GM19455 (cell line): ENCODE measurements at regions not wholly inside any gene's neighbourhood (a gene's known extent, or its start where the extent isn't known, plus 50 kb on each side); places are given as distances from the start of the nearest gene placed in this dataset.
A peak's percentile ranks its signal among the peaks of the same experiment; 100 is the strongest.

ENCODE experiments used
- ATAC-seq: cut with Tn5 transposase; IDR thresholded peaks from one replicate; pipeline ENCODE4 v1.9.1; 2021; ENCODE audit not compliant: unreplicated experiment

DNA sequence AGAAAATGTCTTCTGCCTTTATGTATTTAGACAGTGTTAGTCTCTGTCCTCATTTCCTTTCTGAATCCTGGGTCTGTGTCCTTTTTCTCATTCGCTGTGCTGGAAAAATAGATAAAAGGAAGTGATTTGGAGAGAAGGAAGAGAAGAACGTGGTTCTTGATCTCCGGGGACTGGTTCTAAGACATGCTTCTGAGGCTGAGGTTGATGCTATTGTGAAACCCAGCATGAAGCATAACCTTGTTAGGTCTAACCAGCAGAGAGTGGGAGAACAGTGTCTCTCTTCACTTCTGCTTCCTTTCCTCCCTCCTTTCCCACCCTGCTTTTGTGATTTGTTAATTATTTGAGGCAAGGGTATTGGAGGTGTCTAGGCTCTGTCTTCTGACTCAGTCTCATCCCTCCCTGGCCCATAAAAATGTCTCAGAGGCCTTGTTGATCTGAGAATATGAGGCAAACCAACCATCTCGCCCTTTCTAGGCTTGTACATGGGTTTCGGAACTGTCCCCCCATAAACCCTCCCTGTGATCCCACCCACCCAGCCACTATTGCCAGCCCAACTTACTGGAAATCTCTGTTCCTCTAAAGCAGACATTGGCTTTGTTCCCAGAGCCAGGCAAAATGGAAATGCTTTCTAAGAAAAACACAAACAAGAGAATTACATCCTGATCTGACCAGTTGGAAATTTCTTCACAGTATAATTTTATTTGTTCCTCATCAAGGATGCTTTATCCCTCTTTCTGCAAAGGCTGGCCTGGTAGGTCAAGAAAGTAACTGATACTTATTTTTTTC lies 360.6 kb upstream of the TNP1 start:
- ATAC-seq: no peak

DNA sequence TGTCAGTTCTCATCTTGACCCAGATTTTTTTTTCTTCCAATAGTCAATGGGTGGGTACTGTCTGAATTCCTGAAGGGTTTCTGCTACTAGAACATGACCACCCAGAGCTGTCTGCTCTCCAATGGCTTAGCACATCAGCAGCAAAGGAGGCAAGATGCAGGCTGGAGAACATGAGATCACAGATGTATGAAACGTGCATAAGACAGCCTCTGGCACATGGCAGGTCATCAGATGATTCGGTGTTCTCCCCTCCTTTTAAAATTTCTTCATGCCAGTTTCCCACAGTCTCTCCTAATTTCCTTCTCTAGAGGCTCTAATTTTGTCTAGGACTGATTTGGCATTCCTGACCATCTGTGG lies 359.3 kb upstream of the TNP1 start:
- no peak for ATAC-seq

DNA sequence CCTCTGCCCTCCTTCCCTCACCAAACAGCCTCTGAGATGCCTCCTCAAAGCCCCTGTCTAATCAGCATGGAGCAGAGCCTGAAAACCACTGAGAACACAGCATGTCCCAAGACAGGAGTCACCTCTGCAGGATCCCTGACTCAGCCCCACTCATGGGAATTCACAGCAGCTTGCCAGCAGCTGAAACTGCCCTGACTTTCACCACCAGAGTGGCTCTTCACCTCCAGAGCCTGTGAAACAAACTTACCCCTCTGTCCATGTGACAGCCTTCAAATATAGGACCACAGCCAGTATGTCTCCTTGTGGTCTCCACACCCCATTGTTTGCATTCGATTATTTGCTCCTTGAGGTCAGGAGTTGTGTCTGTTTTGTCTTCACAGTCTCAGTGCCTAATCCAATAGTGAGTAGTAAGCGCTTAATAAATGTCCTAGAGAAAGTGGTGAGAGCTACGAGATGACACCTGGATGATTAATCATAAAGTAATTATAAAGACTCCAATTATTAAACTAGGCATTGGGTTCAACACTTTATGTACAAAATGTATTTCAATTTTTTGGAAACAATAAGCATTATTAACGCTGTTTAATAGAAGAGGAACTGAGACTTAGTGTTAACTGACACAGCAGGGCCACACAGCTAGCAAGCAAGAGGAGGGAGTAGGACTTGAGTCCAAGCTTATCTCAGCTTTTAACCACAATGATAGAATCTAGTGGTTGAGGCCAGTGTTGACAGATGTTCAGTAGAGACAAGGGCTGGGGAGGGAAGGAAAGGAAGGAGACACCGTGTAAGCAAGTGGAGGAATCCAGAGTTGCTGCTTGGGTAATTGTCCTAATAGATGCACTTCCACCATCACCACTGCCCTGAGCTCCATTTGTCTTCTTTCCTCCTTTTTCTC lies 358.7 kb upstream of the TNP1 start:
- ATAC-seq: peak; percentile 45

DNA sequence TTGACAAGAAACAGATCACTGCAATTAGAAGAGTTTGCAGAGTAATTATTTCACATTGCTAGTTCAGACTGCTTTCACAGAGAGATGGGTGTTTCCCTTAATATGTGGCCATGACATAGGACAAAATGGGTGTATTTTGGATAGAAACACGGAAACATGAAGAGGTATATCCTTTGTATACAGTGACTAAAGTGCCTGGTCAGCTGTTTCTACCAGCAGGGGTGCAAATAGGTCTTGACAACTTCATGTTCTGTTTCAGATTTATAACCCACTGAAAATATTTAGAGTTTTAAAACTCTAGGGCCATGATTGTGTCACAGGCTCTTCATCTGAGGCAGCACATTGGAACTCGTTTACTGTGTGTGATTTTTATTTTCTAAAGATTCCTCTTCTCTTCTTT lies 357.1 kb upstream of the TNP1 start:
- ATAC-seq: no peak

DNA sequence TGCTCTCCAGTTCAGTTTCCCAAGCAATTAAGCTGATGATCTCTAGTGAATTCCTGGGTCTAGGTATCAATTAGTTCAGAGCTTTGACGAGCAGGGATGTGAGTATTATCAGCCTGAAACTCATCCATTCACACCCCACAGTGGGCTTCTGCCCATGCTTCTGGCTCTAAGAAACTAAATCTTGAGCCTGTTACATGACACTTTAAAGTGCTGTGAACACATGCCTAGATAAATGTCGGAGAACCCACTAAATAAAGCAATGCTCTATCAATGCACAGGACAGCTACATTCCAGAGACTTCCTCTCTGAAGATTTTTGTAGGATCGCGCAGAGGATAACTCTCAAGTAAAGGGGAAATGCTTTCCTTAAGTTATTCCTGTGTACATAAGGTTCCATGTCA lies 356.5 kb upstream of the TNP1 start:
- no peak for ATAC-seq

DNA sequence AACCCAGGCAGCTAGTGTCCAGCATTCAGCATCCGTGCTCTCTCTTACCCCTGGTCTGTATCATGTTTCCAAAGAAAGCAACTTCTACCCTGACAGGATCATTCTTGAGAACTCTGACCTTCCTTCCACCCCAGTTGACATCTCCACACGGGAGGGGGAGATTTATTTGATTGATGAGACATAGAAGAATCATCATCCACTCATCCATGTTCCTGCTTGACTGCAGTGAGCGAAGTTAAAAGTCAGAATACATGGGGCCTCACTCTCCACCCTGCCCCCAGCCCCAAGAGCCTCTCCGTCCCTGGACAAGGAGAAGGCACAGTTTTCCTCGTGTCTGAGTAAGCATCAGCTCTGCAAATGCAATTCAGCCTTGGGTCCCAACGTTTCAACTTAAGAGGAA lies 356.0 kb upstream of the TNP1 start:
- ATAC-seq: no peak

DNA sequence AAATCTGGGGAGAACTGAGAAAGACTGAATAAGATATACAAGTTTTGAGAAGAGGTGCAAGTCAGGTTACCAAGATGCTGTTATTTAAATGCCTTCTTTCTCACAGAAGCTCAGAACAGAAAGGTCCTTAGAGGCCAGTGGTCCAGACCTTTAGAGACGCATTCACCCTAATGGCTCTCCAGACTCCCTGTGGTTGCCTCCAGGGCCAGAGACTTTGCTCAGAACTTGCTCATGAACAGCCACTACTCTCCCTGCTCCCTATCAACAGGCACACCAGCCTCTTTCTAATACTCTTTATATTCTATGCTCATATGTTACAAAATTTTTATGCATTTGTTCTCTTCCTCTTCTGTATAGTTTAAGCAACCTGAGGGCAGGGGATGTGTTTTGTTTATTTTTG lies 349.0 kb upstream of the TNP1 start:
- no peak for ATAC-seq

DNA sequence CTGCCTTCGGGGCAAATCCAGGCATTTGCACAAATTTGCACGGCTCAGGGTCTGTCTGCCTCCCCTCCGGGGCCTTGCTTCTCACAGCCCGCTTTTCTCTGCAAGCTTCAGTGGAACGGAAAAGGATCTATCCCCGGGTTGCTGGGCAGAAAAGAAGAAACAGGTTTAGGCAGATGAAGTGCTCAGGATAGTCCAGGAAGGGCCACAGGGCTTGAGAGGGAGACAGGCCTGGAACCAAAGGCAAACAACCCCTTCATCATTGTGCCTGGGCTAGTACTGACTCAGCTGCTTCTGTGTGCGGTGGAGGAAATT lies 347.8 kb upstream of the TNP1 start:
- ATAC-seq: no peak

DNA sequence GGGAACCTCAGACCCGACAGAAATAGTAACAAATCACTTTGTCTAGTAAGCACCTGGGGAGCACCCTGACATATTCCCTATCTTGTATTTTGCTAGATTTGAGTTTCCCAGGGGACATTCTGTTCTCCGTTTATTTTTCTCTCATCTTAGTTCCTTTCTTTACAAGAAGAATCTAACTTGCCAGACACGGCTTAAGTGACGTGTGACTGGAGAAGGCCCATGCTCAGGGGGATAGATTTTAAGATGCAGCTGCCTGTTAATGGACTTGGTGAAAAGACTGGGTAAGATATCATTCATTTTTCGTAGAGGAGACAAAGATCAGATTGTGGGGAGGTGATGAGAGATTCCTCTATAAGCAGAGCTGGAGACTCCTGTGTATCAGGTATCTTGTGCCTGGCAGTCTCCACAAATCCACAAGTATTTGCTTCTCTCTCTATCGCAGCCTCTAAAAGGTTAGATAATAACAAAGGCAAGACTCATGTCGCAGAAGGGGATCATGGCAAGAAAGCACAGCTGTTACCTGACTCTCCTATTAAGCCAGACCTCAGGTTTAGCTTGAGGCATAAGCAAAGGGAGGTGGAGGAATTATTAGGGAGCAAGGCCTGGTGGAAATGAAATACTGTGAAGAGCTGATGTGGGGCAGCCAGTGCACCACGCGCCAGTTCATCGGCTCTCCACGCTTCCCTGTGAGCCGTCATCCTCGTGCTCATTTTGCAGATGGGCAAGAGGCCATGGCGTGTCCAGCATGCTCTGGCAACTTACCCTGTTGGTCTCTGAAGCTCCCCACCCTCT lies 347.2 kb upstream of the TNP1 start:
- no peak for ATAC-seq

DNA sequence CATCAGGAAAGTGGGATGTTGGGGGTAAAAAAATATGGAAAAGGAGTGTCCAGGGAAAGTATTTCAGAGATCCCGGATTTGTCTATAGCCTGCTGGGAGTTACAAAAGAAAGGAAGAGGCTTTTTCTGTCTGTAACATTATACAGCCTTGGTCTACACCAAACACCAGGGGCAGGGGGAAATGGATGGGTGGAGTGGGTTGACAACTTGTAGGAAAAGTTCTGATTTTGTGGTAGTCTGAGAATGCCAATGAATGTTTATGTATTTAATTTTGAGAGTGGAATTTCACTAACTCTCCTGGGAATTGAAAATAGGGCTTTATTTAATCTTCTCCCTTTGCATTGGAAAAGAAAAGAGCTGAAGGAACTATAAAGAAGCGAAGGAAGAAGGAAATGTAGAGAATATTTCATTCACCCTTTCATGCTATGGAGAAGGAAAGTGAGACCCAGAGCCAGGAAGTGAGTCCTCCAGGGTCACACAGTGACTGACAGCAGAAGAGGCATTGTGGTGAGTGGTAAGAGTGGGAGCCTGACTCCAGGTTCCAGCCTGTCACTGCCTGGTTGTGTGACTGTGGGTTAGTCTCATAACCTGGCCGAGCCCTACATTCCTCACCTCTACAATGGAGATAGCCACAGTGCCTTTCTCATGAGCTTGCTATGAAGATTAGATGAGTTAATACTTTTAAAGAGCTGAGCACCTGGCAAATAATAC lies 346.3 kb upstream of the TNP1 start:
- ATAC-seq: no peak

DNA sequence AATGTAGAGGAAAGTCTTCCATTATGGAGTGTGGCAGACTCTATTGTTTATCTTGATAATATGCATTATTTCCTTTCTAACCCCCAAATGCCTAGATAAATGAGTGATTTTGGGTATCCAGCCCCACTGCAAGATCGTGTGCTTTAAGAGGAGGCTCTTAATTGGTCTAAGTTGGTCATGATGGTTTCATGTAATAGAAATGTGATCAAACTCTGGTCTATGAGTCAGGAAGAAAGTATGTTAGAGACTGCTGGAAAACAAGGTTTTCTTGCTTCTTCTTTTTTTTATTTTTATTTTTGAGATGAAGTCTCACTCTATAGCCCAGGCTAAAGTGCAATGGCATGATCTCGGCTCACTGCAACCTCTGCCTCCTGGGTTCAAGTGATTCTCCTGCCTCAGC lies 344.5 kb upstream of the TNP1 start:
- ATAC-seq: no peak

DNA sequence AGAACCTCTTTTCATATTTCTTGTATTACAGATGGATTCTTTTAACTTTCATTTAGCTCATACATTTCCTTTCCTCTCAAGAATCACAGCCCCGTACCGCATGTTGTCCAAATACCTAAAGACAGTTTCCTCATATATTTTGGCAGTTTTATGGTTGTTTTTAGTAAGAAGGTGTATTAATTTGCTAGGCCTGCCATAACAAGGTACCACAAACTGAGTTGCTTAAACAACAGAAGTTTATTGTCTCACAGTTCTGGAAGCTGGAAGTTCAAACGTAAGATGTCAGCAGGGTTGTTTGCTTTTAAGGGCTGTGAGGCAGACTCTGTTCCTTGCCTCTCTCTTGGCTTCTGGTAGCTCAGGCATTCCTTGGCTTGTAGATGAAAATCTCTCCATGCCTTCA lies 343.2 kb upstream of the TNP1 start:
- no peak for ATAC-seq

DNA sequence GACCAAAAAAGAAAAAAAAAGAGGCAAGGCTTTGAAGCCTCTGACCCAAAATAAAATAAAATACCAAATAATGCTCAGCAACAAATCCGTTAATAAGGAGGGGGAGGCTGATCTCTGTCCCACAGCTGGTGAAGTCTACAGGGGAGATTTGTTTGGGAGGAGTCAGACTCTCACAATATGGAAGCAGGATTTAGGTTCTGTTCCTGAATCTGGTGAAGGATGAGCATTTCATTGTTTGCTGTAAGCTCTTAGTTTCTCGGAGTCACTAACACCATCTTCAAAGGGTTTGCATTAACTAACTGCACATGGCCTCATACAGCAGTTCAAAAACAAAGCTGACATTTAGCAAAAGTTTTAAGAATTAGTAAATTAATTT lies 339.4 kb upstream of the TNP1 start:
- ATAC-seq: no peak

DNA sequence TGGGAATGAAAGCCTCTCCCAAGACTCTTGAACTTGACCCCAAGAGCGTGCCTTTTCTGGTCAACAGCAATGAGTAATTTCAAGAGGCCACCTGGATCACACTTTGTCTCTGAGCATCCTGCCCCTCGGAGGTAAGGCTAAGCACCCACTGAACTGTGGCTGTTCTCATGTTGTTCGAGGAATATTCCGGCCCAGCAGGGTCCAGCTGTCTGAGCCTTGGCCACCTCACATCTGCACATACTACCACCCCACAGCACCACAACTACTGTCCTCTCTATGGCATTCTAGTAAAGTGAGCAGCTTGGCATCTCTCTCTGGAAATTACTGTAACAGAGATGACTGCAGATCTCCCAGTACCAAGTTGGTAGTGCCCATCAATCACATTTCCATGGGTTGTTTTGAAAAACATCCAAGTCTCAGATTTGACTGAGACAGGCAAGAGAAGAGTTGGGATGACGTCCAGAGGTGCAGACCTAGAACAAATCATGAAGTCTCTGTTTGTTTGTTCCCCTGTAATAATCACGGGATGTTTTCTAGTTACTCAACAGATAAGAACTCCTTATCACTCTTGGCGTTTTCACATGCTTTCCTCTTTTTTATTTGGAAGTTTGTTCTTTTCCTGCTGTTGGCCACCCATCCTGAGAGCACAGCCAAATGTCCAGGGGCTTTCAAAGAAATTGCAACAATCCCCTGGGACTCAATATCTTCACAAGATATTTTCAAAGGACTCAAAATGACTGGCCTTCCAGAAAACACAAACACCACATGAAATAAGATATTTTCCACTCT lies 336.0 kb upstream of the TNP1 start:
- ATAC-seq: no peak

DNA sequence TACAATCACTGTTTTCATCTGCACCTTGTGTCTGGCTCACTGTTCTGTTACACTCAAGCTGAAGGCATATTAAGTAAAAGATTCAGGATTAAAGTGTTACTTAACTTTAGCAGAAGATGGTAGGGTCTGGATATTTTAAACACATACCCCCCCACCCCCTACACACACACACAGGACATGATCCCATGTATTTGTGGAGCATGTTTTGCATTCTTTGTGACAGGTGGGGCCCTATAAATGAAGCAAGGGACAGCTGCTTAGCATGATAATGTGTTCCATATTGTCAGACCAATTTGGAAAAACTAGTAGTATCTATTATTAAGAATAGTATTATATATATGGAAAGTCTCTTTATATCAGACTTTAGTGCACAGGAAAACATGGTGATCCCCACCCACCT lies 335.2 kb upstream of the TNP1 start:
- no peak for ATAC-seq

DNA sequence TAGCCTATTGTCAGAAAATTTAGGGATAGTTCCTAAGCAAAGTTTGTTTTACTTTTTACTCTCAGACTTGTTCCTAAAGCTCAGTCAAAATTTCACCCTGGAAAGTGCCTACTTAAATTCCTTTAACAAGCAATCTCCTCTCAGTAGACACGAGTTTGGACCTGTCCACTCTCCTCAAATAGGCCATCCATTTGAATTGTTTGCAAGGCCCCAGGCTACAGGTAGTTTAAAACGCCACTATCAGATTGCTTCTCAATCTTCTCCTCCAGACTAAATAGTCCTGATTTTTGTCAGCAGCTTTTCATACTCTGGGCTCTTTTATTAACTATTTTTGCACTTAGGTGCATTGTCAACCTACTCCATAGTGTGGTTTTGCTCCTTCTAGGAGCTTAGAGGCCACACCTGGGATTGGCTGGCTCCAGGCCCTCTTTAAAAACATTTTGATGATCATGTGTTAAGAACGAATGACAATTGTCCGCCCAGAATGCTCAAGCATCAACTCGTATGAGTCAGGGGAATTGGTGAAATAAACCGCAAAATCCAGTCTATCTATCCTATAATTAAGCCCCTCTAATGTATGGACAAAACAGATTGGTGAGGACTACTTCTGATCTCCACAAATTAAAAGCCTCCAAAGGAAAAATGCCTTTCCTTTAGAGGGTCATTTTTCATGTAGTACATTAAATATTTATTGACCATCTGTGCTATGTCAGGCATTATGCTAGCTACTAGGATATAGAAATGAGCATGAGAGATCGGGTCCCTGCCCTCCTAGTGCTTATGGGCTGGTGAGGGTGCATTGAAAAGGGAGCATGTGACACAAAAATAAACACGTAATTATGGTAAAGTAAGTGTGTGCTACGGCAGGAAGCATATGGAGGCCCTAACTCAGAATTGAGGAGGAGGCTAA lies 333.8 kb upstream of the TNP1 start:
- no peak for ATAC-seq

DNA sequence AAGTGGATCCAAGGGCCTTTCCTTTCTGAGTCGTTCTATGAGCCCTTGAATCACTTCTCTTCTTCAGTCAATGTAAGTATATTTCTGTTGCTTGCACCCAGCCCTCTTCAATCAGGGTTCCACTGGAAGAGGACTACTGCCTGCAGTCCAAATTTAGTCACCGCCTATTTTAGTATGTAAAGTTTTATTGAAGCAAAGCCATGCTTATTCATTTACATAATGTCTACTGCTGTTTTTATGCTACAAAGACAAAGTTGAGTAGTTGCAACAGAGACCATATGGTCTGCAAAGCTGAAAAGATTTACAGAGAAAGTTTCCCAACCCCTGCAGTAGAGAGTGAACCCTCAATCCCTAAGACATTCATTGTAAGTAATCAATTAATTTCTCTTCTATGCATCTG lies 332.5 kb upstream of the TNP1 start:
- ATAC-seq: no peak

DNA sequence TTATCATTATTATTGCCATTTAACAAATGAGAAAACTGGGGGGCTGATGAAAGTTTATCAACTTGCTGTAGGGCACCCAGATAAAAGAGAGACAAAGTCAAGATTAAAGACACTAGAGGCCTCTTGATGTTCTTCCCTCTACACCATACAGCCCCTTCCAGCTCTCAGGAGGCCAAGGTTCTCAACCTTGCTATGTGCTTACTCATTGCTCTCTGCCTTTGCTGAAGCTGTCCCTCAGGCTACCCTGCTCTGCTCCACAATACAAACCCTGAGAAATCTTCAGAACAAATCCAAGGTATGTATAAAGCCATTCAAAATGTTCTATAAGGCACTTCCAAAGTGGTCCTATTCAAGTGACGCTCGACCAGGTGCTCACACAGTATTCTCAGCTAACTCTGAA lies 329.9 kb upstream of the TNP1 start:
- ATAC-seq: no peak

DNA sequence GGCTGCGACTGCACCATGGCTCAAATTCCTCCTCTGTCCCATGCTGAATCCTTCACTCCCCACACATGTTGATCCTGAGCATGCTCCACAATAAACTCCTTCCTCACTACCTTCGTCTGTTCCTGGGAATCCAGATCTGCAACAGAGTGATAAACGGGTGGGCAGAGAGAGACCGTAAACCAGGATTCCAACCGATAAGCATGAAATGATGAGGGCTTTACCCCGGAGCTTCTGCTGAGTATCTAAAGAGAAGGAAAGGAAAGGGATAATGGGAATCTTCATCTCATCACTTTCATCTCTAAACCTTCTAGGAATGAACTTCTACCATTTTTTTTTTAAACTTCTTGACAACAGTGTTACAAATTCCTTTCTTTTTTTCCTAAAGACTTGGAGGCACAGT lies 329.3 kb upstream of the TNP1 start:
- no peak for ATAC-seq
